Adrenal gland (tissue), 5 donors: ENCODE measurements at regions not wholly inside any gene's neighbourhood (a gene's known extent, or its start where the extent isn't known, plus 50 kb on each side); places are given as distances from the start of the nearest gene placed in this dataset.

Experiments
- CTCF ChIP-seq, 6 experiments: fragments of 450-650 bp in 4 of 6; fragments of 200-600 bp in 2 of 6; sonication (generic) in 1 of 6; IDR thresholded peaks; 1 replicate in 5 of 6; 2 replicates in 1 of 6; pipeline versions ENCODE4 v1.5.1 to v1.8.0; 2016 to 2021; ENCODE audit warnings: antibody characterized with exemption in 6 of 6, mild to moderate bottlenecking in 2 of 6, moderate library complexity in 1 of 6
- POLR2A ChIP-seq, 2 donors: fragments of 450-650 bp; IDR thresholded peaks; one replicate each; pipeline ENCODE4 v1.6.1; 2017; ENCODE audit warnings: antibody characterized with exemption in 2 of 2, mild to moderate bottlenecking in 2 of 2, moderate library complexity in 1 of 2
- donor health status: DM: no; HTN: no; CAD: no.

GRCh38 chr2:76169276-76170008 is 458.7 kb upstream of the GCFC2 start:
- TF ChIP-seq POLR2A (IDR thresholded peaks at IDR 0.05) (no peak), CTCF (IDR thresholded peaks at IDR 0.05) (no peak)
